ENCODE measurements at regions not wholly inside any gene's neighbourhood (a gene's known extent, or its start where the extent isn't known, plus 50 kb on each side); places are given as distances from the start of the nearest gene placed in this dataset.

DNA sequence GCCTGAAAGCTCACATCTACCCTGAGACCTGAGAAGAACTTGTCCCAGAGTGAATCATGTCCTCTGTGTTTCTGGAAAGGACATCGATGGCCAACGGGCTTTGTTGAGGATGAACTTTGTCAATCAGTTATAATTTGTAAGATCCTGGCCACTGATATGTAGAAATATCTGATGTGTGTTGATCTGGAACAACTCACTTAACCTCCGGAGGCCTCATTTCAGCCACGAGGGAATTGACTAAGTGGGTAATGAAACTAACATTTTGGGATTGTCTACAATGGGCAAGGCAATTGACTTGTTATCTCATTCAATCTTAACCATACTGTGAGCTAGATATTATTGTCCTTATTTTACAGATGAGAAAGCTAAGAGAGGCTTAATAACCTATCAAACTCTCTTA, 468.1 kb upstream of the NRP1 start:
- no peak overlapping the region for H3K27ac ChIP-seq (ENCODE audit: low read depth, low read length)
- no peak overlapping the region for H3K4me3 ChIP-seq (ENCODE audit: low read depth, low read length)
- no peaks in the 10 kb centered on the region for H3K36me3 ChIP-seq (ENCODE audit: control insufficient read depth, insufficient read depth, low read length)
- peaks cover 13% of the 10 kb centered on the region for H3K4me1 ChIP-seq (ENCODE audit: control insufficient read depth, insufficient read depth, low read length)
- H3K9ac ChIP-seq (ENCODE audit: low read length), result no peak overlapping the region
- no peaks in the 10 kb centered on the region for H3K9me3 ChIP-seq (ENCODE audit: control insufficient read depth, insufficient read depth, low read depth, low read length)
- H3K27me3 ChIP-seq (ENCODE audit: control insufficient read depth, insufficient read depth, low read length), result no peaks in the 10 kb centered on the region

DNA sequence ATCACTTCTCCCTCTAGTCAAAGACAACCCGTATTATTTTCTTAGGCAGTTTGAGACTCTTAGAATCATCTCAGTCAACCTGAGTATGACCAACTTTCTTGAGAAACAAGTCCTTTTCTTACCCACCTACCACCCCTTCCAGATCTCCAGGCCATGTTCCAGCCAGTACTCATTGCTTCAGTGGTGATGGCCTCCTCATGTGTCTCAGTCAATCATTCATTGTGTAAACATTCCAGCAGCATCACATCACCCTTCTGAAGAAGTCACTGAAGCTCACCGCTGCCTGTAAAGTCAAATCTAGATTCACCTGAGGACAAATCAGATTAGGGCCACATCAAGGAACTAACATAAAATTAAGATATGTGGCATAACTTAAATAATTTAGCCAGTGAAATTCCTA, 467.2 kb upstream of the NRP1 start:
- Histone ChIP-seq H3K27ac (ENCODE audit: low read depth, low read length) (no peak overlapping the region), H3K27me3 (ENCODE audit: control insufficient read depth, insufficient read depth, low read length) (no peaks in the 10 kb centered on the region), H3K4me1 (ENCODE audit: control insufficient read depth, insufficient read depth, low read length) (peaks cover 11% of the 10 kb centered on the region)

DNA sequence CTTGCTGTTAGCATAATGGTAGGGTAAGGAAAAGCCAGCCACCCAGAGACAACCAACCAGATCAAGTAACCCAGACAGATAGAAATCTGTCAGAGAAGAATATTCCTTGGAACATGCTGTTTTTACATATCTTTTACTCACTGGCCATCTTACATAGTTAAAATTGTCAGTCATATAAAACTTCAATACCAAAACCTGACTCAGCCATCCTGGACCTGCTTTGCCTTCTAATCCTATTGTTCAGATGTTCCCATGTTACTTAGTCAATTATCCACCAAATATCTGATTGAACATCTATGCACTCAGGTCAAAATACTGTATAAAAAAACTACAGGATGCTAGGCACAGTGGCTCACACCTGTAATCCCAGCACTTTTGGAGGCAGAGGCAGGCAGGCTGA, 466.5 kb upstream of the NRP1 start:
- H3K27ac ChIP-seq (ENCODE audit: low read depth, low read length), result no peak overlapping the region
- H3K36me3 ChIP-seq (ENCODE audit: control insufficient read depth, insufficient read depth, low read length), result no peaks in the 10 kb centered on the region
- no peaks in the 10 kb centered on the region for H3K27me3 ChIP-seq (ENCODE audit: control insufficient read depth, insufficient read depth, low read length)
- no peak overlapping the region for H3K9ac ChIP-seq (ENCODE audit: low read length)
- peaks cover 11% of the 10 kb centered on the region for H3K4me1 ChIP-seq (ENCODE audit: control insufficient read depth, insufficient read depth, low read length)
- H3K9me3 ChIP-seq (ENCODE audit: control insufficient read depth, insufficient read depth, low read depth, low read length), result no peaks in the 10 kb centered on the region
- H3K4me3 ChIP-seq (ENCODE audit: low read depth, low read length), result no peak overlapping the region

More for the DNA sequence above, 467.2 kb upstream of the NRP1 start:
- Histone ChIP-seq H3K9ac (ENCODE audit: low read length) (no peak overlapping the region), H3K9me3 (ENCODE audit: control insufficient read depth, insufficient read depth, low read depth, low read length) (no peaks in the 10 kb centered on the region), H3K36me3 (ENCODE audit: control insufficient read depth, insufficient read depth, low read length) (no peaks in the 10 kb centered on the region), H3K4me3 (ENCODE audit: low read depth, low read length) (no peak overlapping the region)

DNA sequence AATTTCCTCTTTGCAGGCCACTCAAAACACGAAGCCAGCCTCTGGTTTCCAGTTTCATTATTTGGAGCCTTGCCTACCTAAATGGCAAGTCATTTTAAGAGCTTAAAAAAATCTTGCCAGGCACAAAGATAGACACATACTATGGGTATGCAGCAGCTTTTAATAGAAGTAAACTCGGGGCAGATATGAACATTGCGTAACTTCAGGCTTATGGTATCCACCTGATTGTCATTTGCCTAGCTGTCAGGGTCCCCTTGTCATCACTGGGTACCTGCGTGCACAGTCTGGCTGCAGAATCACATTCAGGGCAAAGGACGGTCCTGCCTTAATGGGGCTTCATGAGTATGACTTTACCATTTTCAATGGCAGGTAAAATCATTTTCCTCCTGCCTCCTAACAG, 466.1 kb upstream of the NRP1 start:
- Histone ChIP-seq H3K4me3 (ENCODE audit: low read depth, low read length) (no peak overlapping the region), H3K4me1 (ENCODE audit: control insufficient read depth, insufficient read depth, low read length) (peaks cover 11% of the 10 kb centered on the region), H3K9me3 (ENCODE audit: control insufficient read depth, insufficient read depth, low read depth, low read length) (no peaks in the 10 kb centered on the region), H3K27me3 (ENCODE audit: control insufficient read depth, insufficient read depth, low read length) (no peaks in the 10 kb centered on the region), H3K9ac (ENCODE audit: low read length) (no peak overlapping the region), H3K36me3 (ENCODE audit: control insufficient read depth, insufficient read depth, low read length) (no peaks in the 10 kb centered on the region), H3K27ac (ENCODE audit: low read depth, low read length) (no peak overlapping the region)

DNA sequence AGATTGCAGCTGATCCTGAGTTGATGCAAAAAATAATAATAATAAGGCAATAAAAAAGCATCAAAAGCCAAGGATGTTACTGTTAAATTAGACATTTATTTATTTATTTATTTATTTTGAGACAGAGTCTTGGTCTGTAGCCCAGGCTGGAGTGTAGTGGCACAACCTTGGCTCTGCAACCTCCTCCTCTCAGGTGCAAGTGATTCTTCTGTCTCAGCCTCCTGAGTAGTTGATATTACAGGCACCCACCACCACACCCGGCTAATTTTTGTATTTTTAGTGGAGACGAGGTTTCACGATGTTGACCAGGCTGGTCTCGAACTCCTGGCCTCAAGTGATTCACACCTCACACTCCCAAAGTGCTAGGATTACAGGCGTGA, 465.5 kb upstream of the NRP1 start:
- Histone ChIP-seq H3K27ac (ENCODE audit: low read depth, low read length) (no peak overlapping the region), H3K4me1 (ENCODE audit: control insufficient read depth, insufficient read depth, low read length) (peaks cover 11% of the 10 kb centered on the region), H3K4me3 (ENCODE audit: low read depth, low read length) (no peak overlapping the region), H3K9ac (ENCODE audit: low read length) (no peak overlapping the region), H3K9me3 (ENCODE audit: control insufficient read depth, insufficient read depth, low read depth, low read length) (no peaks in the 10 kb centered on the region), H3K36me3 (ENCODE audit: control insufficient read depth, insufficient read depth, low read length) (no peaks in the 10 kb centered on the region), H3K27me3 (ENCODE audit: control insufficient read depth, insufficient read depth, low read length) (no peaks in the 10 kb centered on the region)

DNA sequence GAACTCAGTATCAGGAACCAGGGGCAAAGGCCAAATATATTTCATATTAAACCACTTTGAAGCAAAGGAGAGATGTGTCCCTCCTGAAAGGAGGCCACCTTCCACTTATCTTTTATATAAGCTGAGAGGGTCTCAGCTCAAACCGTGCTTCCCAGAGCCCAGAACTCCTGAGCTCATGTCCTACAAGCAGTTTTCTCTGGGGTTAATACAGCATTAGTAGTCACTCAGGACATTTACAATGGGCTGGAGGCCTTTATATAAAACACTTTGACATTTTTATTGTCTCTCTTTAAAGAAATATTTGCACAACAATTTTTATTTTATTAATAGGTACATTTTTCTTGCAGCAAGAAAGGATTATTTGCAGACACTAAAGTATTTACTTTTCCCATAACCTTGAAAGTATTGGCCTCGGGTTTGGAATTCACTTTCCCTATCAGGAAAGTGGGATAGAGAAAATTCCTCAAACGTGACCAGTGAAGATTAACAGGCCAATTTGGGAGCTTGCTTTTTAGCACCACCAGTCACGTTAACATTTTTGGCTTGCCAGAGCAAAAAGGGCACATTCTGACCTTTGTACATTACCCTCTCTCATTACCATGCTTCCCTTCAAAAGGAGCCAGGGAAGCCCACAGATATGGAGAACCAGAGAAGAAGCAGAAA, 464.9 kb upstream of the NRP1 start:
- H3K4me1 ChIP-seq (ENCODE audit: control insufficient read depth, insufficient read depth, low read length), result peaks cover 11% of the 10 kb centered on the region
- H3K4me3 ChIP-seq (ENCODE audit: low read depth, low read length), result no peak overlapping the region
- H3K27me3 ChIP-seq (ENCODE audit: control insufficient read depth, insufficient read depth, low read length), result no peaks in the 10 kb centered on the region
- H3K27ac ChIP-seq (ENCODE audit: low read depth, low read length), result no peak overlapping the region
- H3K9me3 ChIP-seq (ENCODE audit: control insufficient read depth, insufficient read depth, low read depth, low read length), result no peaks in the 10 kb centered on the region
- H3K36me3 ChIP-seq (ENCODE audit: control insufficient read depth, insufficient read depth, low read length), result no peaks in the 10 kb centered on the region
- no peak overlapping the region for H3K9ac ChIP-seq (ENCODE audit: low read length)

DNA sequence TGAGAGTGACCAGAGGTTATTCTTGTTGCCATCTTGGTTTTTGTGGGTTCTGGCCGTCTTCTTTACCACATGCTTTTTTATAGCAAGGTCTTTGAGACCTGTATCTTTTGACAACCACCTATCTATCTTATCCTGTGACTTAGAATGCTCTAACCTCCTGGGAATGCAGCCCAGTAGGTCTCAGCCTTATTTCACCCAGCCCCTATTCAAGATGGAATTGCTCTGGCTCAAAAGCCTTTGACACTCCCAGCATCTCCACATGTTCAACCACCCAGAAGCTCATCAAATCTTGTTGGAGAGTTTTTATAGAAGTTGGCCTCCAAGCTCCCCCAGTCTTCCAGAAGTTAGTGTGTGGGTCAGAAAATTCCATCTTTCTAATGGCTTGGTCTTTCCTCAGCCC, 464.3 kb upstream of the NRP1 start:
- H3K4me1 ChIP-seq (ENCODE audit: control insufficient read depth, insufficient read depth, low read length), result peaks cover 11% of the 10 kb centered on the region

DNA sequence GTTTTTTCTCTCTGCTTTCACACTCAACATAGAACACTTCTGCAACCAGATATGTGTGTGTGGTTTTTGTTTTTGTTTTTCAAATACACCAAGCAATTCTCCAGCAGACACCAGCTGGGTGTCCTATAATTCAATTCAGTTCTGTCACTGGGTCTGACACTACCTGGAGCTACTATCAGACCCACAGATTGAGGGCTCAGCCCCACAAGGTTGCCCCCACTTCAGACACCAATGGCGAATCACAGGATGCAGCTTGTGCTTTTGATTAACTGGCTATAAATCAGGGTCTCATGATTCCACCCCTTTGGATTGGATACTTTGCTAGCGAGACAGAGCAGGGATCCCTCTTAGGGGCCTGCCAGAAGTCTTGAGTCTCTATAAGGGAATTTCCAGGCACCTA, 462.2 kb upstream of the NRP1 start:
- H3K36me3 ChIP-seq (ENCODE audit: control insufficient read depth, insufficient read depth, low read length), result no peaks in the 10 kb centered on the region
- no peaks in the 10 kb centered on the region for H3K27me3 ChIP-seq (ENCODE audit: control insufficient read depth, insufficient read depth, low read length)
- no peak overlapping the region for H3K27ac ChIP-seq (ENCODE audit: low read depth, low read length)
- H3K9ac ChIP-seq (ENCODE audit: low read length), result no peak overlapping the region
- peaks cover 13% of the 10 kb centered on the region for H3K4me1 ChIP-seq (ENCODE audit: control insufficient read depth, insufficient read depth, low read length)
- no peak overlapping the region for H3K4me3 ChIP-seq (ENCODE audit: low read depth, low read length)
- H3K9me3 ChIP-seq (ENCODE audit: control insufficient read depth, insufficient read depth, low read depth, low read length), result no peaks in the 10 kb centered on the region

More for the DNA sequence above, 464.3 kb upstream of the NRP1 start:
- Histone ChIP-seq H3K27me3 (ENCODE audit: control insufficient read depth, insufficient read depth, low read length) (no peaks in the 10 kb centered on the region), H3K27ac (ENCODE audit: low read depth, low read length) (no peak overlapping the region), H3K36me3 (ENCODE audit: control insufficient read depth, insufficient read depth, low read length) (no peaks in the 10 kb centered on the region), H3K9me3 (ENCODE audit: control insufficient read depth, insufficient read depth, low read depth, low read length) (no peaks in the 10 kb centered on the region), H3K9ac (ENCODE audit: low read length) (no peak overlapping the region), H3K4me3 (ENCODE audit: low read depth, low read length) (no peak overlapping the region)

DNA sequence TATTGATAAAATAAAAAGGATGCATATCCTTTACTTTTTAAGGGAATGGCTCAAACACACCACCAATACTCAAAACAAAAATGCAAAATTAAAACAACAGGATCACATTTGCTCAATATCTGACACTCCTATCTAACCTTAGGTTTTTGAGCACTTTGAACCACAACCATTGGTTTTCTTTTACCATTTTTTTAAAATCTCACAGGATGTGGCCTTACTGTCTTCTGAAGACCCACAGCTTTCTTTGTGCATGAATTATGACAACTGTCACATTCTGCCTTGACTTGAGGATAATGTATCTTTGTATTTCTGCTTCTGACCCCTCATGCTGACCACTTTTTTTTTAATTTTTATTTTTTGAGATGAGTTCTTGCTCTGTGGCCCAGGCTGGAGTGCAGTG, 461.1 kb upstream of the NRP1 start:
- Histone ChIP-seq H3K4me1 (ENCODE audit: control insufficient read depth, insufficient read depth, low read length) (peaks cover 21% of the 10 kb centered on the region), H3K9me3 (ENCODE audit: control insufficient read depth, insufficient read depth, low read depth, low read length) (no peaks in the 10 kb centered on the region), H3K36me3 (ENCODE audit: control insufficient read depth, insufficient read depth, low read length) (no peaks in the 10 kb centered on the region), H3K4me3 (ENCODE audit: low read depth, low read length) (no peak overlapping the region), H3K9ac (ENCODE audit: low read length) (no peak overlapping the region), H3K27me3 (ENCODE audit: control insufficient read depth, insufficient read depth, low read length) (no peaks in the 10 kb centered on the region), H3K27ac (ENCODE audit: low read depth, low read length) (no peak overlapping the region)

DNA sequence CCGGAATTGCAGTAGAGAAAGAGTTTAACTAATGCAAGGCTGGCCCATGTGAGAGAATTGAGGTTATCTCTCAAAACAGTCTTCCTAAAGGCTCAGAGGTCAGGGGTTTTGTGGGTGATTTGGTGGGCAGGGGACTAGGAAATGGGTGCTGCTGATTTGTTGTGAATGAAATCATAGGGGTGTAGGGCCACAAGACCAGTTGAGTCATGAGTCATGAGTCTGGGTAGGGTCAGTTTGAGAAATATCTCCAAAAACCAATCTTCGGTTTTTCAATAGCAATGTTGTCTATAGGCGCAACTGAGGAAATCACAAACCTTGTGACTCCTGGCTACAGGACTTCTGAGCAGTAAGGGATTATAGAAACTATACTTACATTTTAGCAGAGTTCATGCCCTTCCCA, 460.0 kb upstream of the NRP1 start:
- Histone ChIP-seq H3K9ac (ENCODE audit: low read length) (no peak overlapping the region), H3K9me3 (ENCODE audit: control insufficient read depth, insufficient read depth, low read depth, low read length) (no peaks in the 10 kb centered on the region), H3K27ac (ENCODE audit: low read depth, low read length) (no peak overlapping the region), H3K27me3 (ENCODE audit: control insufficient read depth, insufficient read depth, low read length) (no peaks in the 10 kb centered on the region), H3K4me1 (ENCODE audit: control insufficient read depth, insufficient read depth, low read length) (peaks cover 22% of the 10 kb centered on the region), H3K4me3 (ENCODE audit: low read depth, low read length) (no peak overlapping the region), H3K36me3 (ENCODE audit: control insufficient read depth, insufficient read depth, low read length) (no peaks in the 10 kb centered on the region)

DNA sequence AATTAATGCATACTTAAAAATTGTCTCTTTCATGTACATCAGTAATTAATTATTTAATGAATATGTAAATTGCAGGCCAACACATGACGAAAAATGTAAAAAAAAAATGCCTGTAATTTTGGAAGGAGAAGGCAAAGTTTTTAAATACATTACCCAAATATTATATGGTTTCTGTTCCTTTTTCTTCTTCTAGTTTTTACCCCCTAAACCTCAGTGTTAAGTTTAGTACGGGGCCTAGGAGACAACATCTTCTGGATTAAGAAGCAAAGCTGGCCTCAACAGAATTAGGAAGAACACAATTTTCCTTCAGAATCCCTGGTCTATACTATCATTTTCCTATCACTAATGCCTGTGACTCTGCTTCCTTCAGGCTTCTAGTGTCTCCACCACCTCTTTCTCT, 459.3 kb upstream of the NRP1 start:
- Histone ChIP-seq H3K27ac (ENCODE audit: low read depth, low read length) (no peak overlapping the region), H3K9me3 (ENCODE audit: control insufficient read depth, insufficient read depth, low read depth, low read length) (no peaks in the 10 kb centered on the region), H3K4me1 (ENCODE audit: control insufficient read depth, insufficient read depth, low read length) (peaks cover 15% of the 10 kb centered on the region), H3K4me3 (ENCODE audit: low read depth, low read length) (no peak overlapping the region), H3K9ac (ENCODE audit: low read length) (no peak overlapping the region), H3K36me3 (ENCODE audit: control insufficient read depth, insufficient read depth, low read length) (no peaks in the 10 kb centered on the region), H3K27me3 (ENCODE audit: control insufficient read depth, insufficient read depth, low read length) (no peaks in the 10 kb centered on the region)

DNA sequence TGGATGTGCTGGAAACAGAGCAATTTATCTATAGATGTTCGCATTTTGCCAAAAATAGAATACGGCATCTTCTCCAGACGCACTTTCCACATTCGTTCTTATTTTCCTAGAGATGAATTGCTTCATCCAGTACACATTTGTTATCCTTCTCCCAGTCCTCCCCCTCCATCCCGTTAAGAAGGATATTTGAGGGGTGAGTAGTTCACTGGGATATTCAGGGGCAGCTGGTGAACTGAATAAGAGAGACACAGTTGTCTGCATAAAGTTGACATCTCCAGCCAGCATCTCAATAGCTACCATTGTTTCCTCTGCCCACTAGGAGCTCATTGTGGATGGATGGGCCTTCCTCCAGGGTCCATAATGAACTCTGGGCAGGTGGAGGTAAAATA, 456.8 kb upstream of the NRP1 start:
- Histone ChIP-seq H3K27me3 (ENCODE audit: control insufficient read depth, insufficient read depth, low read length) (no peaks in the 10 kb centered on the region), H3K4me1 (ENCODE audit: control insufficient read depth, insufficient read depth, low read length) (peaks cover 13% of the 10 kb centered on the region), H3K36me3 (ENCODE audit: control insufficient read depth, insufficient read depth, low read length) (no peaks in the 10 kb centered on the region), H3K9me3 (ENCODE audit: control insufficient read depth, insufficient read depth, low read depth, low read length) (no peaks in the 10 kb centered on the region), H3K9ac (ENCODE audit: low read length) (no peak overlapping the region), H3K4me3 (ENCODE audit: low read depth, low read length) (no peak overlapping the region), H3K27ac (ENCODE audit: low read depth, low read length) (no peak overlapping the region)
